ENCODE measurements at regions not wholly inside any gene's neighbourhood (a gene's known extent, or its start where the extent isn't known, plus 50 kb on each side); places are given as distances from the start of the nearest gene placed in this dataset.

GRCh38 chr6:119653329-119653728 is 303.8 kb upstream of the MAN1A1 start:
- TF ChIP-seq CTCF (IDR thresholded peaks at IDR 0.05) (no peak), POLR2A (IDR thresholded peaks at IDR 0.05) (no peak)

All from heart left ventricle (tissue), 13 donors.